Muscle of leg (tissue), 3 donors: ENCODE measurements at regions not wholly inside any gene's neighbourhood (a gene's known extent, or its start where the extent isn't known, plus 50 kb on each side); places are given as distances from the start of the nearest gene placed in this dataset.

Experiments
- DNase-seq: peaks from one replicate; pipeline ENCODE4 v3.0.0; 2013
- H3K27ac ChIP-seq: one replicate; pipeline ENCODE4 v1.5.1; 2013; ENCODE audit warnings: mild to moderate bottlenecking, low read length, control low read depth
- H3K27me3 ChIP-seq: one replicate; pipeline ENCODE4 v1.6.1; 2013; ENCODE audit warnings: low read length; ENCODE audit not compliant: control insufficient read depth, insufficient read depth
- H3K36me3 ChIP-seq: one replicate; pipeline ENCODE4 v1.6.1; 2013; ENCODE audit warnings: low read length; ENCODE audit not compliant: control insufficient read depth, insufficient read depth
- H3K4me1 ChIP-seq: one replicate; pipeline ENCODE4 v1.6.1; 2013; ENCODE audit warnings: low read length; ENCODE audit not compliant: control insufficient read depth, insufficient read depth
- H3K4me3 ChIP-seq: one replicate; pipeline ENCODE4 v1.5.1; 2013; ENCODE audit warnings: low read length, control low read depth
- H3K9me3 ChIP-seq: replicated peaks from 2 replicates; pipeline ENCODE4 v1.6.1; 2013; ENCODE audit warnings: low read depth, low read length; ENCODE audit not compliant: control insufficient read depth
- WGBS: methylation state at CpG from one replicate; pipeline ENCODE4 v1.1.5; 2013; ENCODE audit warnings: missing lambda C conversion rate; ENCODE audit not compliant: insufficient coverage; 5-methylcytosine and 5-hydroxymethylcytosine counted together

GRCh38 chr1:219681876-219682275 is 69.0 kb upstream of the ZC3H11B start:
- no peaks in the 10 kb centered on the region for H3K9me3 ChIP-seq
- H3K4me1 ChIP-seq, result peaks cover 3% of the 10 kb centered on the region
- WGBS, result no CpG with 5 or more reads among the region's 1 CpG
- no peak overlapping the region for H3K4me3 ChIP-seq
- no peak overlapping the region for H3K27ac ChIP-seq
- no peak for DNase-seq
- no peaks in the 10 kb centered on the region for H3K36me3 ChIP-seq
- H3K27me3 ChIP-seq, result no peaks in the 10 kb centered on the region

GRCh38 chr1:219676012-219676765 is 63.3 kb upstream of the ZC3H11B start:
- Histone ChIP-seq H3K36me3 (no peaks in the 10 kb centered on the region), H3K9me3 (no peaks in the 10 kb centered on the region), H3K27me3 (no peaks in the 10 kb centered on the region), H3K27ac (no peak overlapping the region), H3K4me3 (no peak overlapping the region), H3K4me1 (no peaks in the 10 kb centered on the region)
- WGBS, result 60% methylated on average over 1 of the region's 8 CpGs
- no peak for DNase-seq

DNA sequence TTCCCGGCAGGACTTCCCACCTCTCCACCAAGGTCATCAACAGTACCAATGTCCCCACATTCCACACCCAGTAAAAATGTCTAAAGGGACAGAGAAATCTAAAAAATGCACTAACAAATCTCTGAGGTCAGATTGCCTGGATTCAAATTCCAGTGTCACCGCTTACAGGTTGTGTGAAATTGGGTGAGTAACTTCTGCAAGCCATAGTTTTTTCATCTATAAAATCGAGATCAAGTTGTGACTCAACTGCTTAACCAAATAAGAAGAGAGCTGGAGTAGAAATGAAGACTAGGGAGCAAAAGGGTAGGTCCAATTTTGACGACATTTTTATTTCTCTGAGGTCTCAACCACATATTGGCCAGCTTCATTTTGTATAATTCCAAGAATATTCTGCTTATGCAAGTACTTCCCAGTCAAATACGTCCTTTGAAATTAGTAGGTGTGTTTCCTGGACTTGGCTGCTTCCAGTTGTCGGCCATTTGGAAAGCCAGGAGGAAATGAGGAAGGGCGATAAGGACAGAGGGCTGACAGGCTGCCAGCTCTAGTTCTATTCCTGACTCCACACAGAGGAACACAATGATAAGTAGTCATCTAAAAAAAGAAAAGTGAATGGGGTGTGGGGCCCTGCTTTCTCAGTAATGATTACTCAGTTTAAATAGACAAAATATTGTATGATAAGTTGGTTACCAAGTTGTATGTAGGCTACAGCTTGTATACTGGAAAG is 57.7 kb upstream of the ZC3H11B start:
- no peaks in the 10 kb centered on the region for H3K36me3 ChIP-seq
- no peak overlapping the region for H3K27ac ChIP-seq
- no peaks in the 10 kb centered on the region for H3K27me3 ChIP-seq
- no peaks in the 10 kb centered on the region for H3K9me3 ChIP-seq
- H3K4me3 ChIP-seq, result no peak overlapping the region
- DNase-seq, result peak; percentile 50
- WGBS, result 70% methylated on average over 2 of the region's 7 CpGs
- H3K4me1 ChIP-seq, result peaks cover 2% of the 10 kb centered on the region

DNA sequence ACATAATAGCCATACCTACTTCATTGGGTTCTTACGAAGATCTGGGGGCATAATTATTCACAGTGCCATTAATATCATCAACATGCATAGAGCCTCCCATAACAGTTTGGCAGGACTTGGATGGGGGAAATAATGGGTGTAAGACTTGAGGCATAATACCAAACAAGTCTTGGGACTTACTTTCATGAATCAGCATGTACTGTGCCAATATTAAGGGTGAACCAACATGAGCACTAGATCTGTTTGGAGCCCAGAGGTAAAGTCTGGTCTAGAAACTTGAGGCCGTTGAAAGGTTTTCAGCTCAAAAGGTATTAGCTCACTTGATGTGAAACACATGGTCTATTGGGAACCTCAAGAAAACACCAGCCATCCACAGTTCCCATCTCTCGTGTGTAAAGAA is 56.7 kb upstream of the ZC3H11B start:
- no peak overlapping the region for H3K4me3 ChIP-seq
- H3K36me3 ChIP-seq, result no peaks in the 10 kb centered on the region
- H3K27ac ChIP-seq, result no peak overlapping the region
- no CpG with 5 or more reads among the region's 3 CpGs for WGBS
- no peaks in the 10 kb centered on the region for H3K9me3 ChIP-seq
- no peaks in the 10 kb centered on the region for H3K27me3 ChIP-seq
- peaks cover 4% of the 10 kb centered on the region for H3K4me1 ChIP-seq
- DNase-seq, result no peak

GRCh38 chr1:219669042-219669441 is 56.1 kb upstream of the ZC3H11B start:
- Histone ChIP-seq H3K9me3 (no peaks in the 10 kb centered on the region), H3K27me3 (no peaks in the 10 kb centered on the region), H3K4me1 (peaks cover 4% of the 10 kb centered on the region), H3K4me3 (no peak overlapping the region), H3K36me3 (no peaks in the 10 kb centered on the region), H3K27ac (no peak overlapping the region)
- DNase-seq, result no peak
- WGBS, result no CpG with 5 or more reads among the region's 4 CpGs

DNA sequence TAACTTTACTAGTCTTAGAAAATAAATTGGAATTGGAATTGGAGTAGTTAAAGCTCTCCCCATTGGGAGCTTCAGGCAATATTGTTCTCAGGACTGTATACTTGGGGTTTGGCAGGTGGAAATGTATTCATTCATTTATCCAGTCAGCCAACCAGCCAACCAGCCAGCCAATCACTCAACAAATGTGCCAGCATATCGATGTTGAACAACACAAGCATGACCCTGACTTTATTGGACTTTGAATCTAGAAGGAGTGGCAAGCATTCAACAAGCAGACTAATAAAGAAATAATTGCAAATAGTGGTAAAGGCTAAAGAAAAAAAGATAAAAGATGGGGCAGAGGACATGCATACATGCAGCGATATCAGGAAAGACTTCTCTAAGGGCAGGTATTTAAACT is 55.5 kb upstream of the ZC3H11B start:
- no peak overlapping the region for H3K4me3 ChIP-seq
- H3K27ac ChIP-seq, result no peak overlapping the region
- no peak for DNase-seq
- no peaks in the 10 kb centered on the region for H3K27me3 ChIP-seq
- H3K9me3 ChIP-seq, result no peaks in the 10 kb centered on the region
- H3K4me1 ChIP-seq, result peaks cover 4% of the 10 kb centered on the region
- 100% methylated on average over 1 of the region's 2 CpGs for WGBS
- no peaks in the 10 kb centered on the region for H3K36me3 ChIP-seq

DNA sequence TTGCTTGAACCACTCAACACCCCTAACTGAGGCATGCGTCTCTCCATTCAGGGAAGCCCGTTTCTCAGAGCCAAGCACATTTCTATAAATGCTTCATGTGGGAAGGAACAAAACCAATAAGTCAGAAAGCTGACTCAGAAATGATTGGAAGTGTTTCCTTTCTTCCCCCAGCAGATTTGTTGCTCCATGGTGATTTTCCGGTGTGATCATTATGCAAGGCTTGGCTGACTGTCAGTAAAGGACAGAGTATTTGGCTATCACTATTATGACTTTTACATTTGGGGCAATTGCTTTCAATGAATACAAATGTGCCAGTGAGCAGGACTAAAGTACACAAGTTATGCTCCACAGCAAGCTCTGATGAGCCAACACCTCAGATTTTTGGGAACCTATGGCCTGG is 53.3 kb upstream of the ZC3H11B start:
- peak; percentile 92 for DNase-seq
- no peaks in the 10 kb centered on the region for H3K9me3 ChIP-seq
- no peak overlapping the region for H3K4me3 ChIP-seq
- peaks cover 4% of the 10 kb centered on the region for H3K4me1 ChIP-seq
- no peaks in the 10 kb centered on the region for H3K36me3 ChIP-seq
- WGBS, result no CpG with 5 or more reads among the region's 3 CpGs
- H3K27ac ChIP-seq, result peak overlapping the region; percentile 32
- no peaks in the 10 kb centered on the region for H3K27me3 ChIP-seq

DNA sequence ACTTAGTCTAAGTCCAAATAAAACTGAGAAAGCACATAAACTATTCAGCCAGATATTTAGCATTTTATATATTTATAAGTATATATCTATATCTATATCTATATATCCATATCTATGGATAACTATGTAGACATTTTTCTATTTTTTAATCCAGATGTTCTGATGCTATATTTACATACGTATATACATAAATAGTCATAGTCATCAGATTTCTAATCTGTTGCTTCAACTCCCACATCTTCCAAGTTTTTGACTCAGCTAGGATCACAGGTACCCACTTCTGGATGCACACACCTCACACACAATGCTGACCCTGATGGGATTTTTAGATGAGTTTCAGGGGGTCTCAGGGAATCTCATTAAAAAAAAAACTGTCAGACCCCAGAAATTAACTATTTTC is 52.2 kb upstream of the ZC3H11B start:
- H3K4me3 ChIP-seq, result no peak overlapping the region
- no CpG with 5 or more reads among the region's 1 CpG for WGBS
- no peaks in the 10 kb centered on the region for H3K36me3 ChIP-seq
- H3K9me3 ChIP-seq, result no peaks in the 10 kb centered on the region
- no peak overlapping the region for H3K27ac ChIP-seq
- peaks cover 9% of the 10 kb centered on the region for H3K4me1 ChIP-seq
- H3K27me3 ChIP-seq, result no peaks in the 10 kb centered on the region
- no peak for DNase-seq

DNA sequence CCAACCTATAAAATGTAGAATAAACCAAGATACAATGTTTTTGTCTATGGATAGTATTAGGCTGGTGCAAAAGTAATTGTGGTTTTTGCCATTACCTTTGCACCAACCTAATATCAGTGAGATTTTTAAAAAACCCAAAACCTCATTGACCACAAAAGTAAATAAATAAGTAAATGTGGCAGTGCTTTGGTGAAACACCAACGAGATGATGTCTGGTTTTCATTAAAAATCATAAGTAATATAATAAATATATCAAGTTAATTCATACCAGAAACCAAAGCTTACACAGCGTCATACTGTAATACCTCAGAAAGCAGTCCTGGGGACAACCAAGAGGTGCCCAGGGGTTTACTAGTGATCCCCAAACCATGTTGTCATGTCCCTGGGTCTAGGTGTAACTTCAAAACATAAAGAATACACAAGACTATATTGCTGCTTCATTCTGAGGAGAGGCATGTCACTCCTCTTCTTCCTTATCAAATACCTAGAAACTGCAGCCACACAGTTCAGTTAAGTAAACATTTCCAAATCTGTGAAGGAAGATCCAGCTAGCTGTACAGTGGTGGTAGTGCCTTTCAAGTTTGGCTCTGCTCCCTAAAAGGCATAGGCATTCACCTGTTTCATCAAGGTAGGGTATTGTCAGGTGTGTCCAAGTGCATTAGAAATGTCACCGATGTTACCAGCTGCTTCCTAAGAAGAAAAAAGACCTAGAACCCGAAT is 51.6 kb upstream of the ZC3H11B start:
- Histone ChIP-seq H3K4me1 (peaks cover 11% of the 10 kb centered on the region), H3K9me3 (no peaks in the 10 kb centered on the region), H3K27me3 (no peaks in the 10 kb centered on the region), H3K36me3 (no peaks in the 10 kb centered on the region), H3K4me3 (no peak overlapping the region), H3K27ac (no peak overlapping the region)
- no CpG with 5 or more reads among the region's 4 CpGs for WGBS
- no peak for DNase-seq
